T-helper 2 cell (primary cell): ENCODE measurements at regions not wholly inside any gene's neighbourhood (a gene's known extent, or its start where the extent isn't known, plus 50 kb on each side); places are given as distances from the start of the nearest gene placed in this dataset.
A peak's percentile ranks its signal among the peaks of the same experiment; 100 is the strongest.

ENCODE experiments used
- DNase-seq, 5 experiments: peaks; one replicate each; pipeline versions ENCODE4 v3.0.0 to v3.0.0-alpha.2; 2012 to 2022

DNA sequence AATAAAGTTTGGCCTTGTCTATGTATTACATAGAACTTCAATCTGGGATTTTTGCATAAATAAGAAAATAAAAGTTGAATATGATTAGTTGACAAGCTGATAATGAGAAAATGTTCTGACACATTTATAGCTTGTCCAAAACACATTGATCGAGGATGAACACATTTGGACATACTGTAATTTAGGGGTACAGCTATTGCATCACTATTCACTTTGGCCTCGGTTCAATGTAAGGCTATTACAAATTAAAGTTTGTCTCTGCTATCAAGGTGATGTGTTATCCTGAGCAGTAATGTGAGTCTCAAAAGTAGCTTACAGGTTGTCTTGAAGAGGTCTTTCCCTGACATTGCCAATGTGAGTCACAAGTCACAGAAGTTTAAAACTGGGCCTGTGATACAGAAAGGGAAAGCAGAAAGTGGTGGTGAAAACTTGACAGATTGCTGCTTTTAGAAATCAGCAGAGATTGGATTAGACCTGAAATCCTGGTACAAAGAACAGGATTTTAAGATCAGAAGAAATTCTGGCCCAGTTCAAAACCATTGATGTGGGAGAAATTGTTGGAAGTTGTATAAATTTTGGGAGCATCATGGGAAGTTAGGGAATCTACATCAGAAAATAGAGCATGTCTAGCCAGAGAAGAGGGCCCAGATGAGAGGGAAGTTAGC, 674.1 kb downstream of the NYAP2 start:
- no peak for DNase-seq

DNA sequence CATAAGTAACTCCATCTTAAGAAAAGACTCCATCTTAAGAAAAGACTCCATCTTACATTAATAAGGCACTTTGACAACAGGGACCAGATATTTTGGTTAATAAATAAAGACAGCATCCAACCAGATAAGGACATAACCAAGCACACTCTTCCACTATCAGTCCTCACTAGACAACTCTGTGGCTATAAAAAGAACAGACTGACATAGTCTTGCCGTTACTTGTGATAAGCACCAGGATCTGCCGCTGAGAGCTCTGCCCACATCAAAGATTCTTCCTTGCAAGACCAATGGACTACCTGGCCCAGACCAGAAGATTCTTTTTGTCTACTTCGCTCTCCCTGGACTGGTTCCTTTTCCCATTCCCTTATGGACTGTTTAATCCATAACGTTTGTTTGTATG, 667.4 kb downstream of the NYAP2 start:
- no peak for DNase-seq

DNA sequence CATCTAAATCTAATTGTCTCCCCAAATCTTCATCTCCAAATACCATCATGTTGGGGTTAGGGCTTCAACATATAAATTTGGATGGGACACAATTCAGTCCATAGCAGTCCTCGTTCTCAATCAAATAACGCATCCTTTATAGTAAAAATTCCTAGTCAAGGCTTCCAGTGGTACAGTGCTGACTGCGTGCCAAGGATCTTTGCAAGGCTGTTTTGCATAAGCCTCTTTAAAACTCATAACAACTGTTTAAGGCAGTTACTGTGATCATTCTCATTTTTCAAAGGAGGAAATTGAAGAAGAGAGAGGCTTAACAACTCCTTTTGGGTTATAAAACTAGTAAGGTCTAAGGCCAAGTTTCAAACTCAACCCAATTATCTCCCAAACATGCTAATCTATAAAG, 666.9 kb downstream of the NYAP2 start:
- DNase-seq = no peak

DNA sequence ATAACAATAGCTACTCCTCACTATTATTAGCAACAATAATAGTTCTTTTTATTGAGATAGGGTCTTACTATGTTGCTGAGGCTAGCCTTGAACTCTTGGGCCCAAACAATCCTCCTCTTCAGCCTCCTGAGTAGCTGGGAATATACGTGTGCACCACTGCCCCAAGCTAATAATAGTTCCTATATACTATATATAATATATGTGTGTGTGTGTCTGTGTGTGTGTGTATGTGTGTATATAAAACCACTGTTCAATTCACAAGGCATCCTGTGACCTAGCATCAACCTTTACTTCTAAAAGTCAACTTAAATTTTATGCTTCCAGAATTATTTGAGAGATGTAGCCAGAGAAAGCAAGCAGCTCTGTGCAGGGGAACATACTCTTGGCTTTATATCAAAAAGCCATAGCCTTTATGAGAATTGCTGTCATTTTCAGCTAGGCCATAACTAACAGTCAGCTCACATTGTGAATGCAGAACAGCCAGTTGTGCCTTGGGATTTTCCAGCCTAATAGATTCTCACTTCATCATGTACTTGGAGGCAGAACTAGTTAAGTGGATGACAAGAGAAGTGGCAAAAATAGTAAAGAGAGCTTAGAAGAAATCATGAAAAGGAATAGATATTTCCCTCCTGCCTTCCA, 665.5 kb downstream of the NYAP2 start:
- no peak for DNase-seq

DNA sequence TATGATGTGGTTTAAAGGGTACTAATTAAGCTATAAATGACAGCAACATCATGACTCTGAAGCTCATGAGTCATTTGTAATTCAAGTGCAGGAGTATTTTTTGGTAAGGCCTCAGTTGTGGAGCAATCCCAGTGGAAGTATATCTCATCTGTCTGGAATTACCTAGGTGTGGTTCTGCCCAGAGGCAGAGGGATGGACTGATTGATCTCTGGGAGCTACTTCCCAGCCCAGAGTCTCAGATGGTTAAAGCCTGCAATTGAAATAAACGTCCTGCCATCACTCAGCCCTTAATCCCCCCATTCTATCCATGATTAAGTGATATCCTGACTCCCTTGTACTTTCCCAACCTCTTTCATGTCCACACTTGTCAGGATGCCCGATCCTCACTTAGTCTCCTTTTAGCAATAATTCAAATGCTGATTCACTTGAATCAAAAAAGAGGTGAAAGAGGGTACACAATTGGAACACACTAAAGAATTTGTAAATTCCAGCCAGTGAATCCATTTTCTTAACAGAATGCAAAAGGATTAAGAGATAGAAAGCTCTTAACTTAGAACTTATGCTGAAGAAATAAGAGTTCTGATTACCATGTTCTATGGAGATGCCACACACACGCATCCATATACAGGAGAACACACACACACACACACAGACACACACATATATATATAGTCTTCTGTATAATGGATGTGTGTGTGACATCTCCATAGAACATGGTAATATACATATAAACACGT, 664.4 kb downstream of the NYAP2 start:
- DNase-seq = no peak

DNA sequence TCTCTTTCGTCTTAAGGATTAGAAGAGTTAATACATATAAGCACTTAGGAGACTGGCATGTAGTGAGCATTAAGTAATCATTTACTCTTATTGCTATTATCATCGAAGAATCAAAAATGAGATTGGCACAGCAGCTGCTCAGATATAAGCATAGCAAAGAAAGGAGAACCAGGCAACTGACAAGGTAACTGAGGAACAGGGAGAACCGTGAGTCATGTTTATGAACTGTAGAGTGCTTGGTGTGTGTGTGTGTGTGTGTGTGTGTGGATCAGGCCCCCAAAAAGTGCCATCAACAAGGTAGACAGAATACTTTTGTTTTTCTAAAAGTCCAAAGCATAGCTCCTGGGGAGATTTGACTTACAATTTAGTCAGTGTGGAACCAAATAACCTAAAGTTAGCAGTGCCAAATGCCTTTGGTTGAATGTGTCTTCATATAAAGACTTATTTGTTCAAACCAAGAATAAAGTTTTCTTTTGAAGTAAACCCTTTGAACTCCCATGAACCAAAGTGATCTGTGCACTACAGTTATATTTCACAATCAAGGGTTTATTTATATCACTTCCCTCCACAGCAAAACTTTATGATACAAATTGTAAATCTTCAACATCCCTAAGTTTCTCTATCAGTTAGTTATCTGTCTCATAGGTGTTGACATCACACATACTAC, 660.6 kb downstream of the NYAP2 start:
- no peak for DNase-seq

DNA sequence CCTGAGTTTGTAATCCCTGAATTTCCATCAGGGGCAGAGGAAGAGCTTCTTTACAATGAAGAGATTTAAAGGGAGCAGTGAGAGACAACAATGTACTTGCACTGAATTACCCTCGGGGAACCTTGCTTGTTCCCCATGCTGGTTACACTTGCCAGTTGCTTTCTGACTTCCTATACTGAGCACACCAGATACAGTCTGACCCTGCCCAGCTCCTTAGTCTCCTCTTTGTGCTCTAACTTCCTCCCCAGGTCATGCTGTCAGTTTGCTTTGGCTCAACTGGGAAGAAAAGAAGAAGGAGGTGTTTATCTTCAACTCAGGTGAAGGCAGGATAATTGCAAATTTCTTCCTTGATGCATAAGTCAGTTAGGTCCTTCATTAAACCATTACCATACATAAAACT, 658.4 kb downstream of the NYAP2 start:
- DNase-seq = no peak

DNA sequence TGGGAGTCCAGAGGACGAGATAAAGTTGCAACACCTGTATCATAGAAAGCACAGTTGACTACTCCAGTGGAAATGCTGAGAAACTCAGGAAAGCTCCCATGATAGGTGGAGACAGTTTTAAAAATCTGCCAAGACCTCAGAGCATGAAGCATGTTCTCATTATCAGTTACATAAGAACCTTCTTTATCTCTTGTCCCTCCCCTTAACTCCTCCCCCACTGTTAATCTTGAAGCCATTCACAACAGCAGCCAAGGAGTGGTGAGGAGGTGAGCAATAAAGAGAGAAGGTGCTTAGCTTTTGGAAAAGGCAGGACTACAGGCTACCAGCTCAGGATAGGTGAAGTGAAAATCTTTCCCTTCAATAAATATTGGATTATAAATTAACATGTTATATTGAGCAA, 657.9 kb downstream of the NYAP2 start:
- DNase-seq = no peak

DNA sequence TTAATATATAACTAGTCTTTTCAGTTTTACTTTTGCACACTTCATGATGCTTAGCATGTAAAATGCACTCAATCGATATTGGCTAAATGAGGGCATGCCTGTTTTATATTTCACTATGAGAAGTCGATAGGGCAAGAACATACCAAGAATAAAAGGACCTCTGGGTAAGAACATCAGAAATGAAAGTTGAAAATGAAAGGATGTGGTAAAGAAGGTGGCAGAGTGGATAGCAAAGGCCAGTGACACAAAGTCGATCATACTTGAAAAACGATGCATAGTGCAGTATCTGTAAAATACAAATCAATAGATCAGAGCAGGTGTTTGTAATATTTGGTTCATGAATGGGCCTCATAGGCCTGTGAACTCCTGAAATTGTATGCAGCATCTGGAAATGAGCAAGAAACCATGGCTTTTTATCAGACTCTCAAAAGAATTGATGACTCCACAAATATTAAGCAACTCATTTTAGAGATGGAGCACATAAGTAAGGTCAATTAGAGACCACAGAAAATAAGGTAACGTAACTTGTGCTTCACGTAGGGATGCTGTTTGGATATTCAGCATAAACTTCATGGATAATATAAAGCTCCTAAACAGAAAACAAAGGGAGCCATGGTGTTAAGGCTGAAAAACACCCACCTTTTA, 653.4 kb downstream of the NYAP2 start:
- no peak for DNase-seq

DNA sequence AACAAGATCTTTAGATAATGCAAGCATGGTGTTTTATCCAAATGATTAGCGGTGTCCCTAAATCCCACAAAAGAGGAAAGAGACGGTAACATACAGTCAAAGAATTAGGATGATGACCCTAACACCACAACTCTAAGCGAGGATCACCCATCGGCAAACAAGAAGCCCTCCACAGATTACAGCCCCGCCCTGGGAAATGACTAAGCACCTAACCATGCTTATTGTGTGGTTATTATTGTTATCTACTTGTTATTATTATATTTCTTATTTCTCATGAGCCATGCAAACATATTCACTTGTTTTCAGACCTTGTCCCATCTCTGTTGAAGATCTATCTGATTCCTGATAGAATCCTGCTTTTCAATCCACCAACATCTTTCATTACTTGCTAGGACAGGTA, 651.3 kb downstream of the NYAP2 start:
- DNase-seq = no peak

DNA sequence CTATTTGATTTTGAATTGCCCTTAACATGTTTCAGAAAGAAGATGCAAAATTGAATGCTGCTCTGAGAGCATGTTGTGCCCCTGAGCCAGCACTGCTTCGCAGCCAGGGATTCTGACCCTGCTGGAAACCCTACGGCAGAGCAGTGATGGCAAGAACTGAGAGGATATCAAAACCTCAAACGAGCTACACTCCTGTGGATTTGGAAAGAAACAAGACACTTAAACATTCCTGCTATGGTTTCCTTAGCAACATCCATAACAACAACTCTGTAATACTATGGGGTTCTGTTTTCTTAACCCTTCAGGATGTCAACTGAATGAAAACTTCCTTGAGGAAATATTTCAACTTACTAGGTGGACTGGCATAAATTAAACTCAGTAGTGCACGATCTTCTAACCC, 649.1 kb downstream of the NYAP2 start:
- DNase-seq = no peak

DNA sequence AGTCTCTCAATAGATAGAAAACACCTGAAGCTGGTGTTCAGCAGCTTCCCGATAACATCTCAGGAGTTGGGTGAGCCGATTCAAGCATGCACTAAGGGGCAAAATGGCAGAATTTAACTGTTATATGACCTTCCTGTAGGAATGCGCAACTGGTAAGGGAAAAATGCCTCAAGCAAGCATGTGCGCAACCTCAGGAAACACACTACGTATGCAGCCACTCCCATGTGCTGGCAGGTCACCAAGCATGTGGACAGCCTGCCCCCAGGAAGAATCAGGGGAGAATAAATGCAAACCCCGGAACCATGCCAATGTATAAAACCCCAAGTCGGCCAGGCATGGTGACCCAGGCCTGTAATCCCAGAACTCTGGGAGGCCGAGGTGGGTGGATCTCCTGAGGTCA, 645.6 kb downstream of the NYAP2 start:
- DNase-seq = no peak

DNA sequence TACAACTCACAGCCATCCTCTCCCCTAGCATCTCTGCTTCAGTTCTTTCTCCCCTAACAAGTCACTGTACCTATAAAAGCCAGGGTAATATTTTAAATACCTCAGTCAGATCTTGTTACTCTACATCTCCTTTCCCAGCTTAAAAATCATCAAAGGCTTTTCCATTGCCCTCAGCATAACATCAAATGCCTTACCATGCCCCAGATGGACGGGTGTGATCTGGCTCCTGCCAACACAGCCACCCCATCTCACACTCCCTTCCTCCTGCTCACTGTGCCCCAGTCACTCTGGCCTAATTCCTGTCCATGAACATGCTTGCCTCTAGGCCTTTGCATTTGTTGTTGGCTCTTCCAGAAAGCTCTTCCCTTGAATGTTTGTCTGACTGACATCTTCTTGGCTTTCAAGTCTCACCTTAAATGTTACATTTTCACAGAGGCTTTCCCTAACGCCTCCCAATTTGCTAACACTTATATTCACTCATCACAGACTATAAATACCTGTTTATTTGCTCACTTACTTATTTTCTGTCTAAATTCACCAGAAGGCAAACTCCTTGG, 640.9 kb downstream of the NYAP2 start:
- DNase-seq = no peak

DNA sequence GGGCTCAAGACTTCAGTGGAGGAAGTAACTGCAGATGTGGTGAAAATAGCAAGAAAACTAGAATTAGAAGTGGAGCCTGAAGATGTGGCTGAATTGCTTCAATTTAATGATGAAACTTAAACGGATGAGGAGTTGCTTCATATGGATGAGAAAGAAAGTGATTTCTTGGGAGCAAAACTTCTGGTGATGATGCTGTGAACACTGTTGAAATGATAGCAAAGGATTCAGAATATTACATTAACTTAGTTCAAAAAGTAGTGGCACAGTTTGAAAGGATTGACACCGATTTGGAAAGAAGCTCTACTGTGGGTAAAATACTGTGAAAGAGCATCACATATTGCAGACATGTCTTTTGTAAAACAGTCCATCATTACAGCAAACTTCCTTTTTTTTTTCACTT, 638.0 kb downstream of the NYAP2 start:
- no peak for DNase-seq

DNA sequence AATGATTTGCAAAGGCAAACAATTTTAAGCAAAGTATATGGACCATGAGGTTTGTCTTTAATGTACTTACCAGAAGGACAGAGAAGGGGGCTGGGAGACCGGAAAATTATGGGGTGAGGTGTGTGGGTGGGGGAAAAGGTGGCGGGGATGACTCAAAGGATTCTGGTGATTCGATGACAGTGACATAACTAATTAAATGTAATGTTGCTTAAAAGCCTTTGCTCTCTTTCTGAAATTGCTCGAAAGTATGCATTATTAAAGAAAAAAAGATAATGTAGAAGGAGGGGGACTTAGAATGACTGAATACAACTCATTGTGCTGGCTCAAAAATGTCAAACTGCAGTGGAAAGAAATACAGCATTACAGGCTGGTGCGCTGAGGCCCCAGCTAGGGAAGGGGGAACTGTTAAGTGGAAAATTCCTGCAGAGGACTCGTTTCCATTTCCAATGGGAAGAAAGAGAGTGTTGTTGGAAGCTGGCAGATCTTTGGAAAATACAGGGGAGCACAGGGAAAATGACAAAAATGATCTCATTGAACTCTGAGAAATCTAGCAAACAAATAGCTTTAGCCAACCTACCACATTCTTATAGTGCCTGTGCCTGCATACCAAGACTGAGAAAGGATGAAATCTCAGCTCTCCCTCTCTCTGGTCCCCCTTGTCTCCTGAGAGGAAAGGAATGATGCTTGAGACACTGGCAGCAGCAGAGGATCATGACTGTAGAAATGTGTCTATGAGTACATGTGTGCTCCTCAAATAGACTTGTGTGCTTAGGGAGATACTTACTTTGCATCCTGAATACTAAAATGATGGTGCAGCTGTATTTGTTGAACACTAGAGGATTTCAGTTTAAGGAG, 632.4 kb downstream of the NYAP2 start:
- DNase-seq = peak in 1 of 5 experiments; percentile 3

DNA sequence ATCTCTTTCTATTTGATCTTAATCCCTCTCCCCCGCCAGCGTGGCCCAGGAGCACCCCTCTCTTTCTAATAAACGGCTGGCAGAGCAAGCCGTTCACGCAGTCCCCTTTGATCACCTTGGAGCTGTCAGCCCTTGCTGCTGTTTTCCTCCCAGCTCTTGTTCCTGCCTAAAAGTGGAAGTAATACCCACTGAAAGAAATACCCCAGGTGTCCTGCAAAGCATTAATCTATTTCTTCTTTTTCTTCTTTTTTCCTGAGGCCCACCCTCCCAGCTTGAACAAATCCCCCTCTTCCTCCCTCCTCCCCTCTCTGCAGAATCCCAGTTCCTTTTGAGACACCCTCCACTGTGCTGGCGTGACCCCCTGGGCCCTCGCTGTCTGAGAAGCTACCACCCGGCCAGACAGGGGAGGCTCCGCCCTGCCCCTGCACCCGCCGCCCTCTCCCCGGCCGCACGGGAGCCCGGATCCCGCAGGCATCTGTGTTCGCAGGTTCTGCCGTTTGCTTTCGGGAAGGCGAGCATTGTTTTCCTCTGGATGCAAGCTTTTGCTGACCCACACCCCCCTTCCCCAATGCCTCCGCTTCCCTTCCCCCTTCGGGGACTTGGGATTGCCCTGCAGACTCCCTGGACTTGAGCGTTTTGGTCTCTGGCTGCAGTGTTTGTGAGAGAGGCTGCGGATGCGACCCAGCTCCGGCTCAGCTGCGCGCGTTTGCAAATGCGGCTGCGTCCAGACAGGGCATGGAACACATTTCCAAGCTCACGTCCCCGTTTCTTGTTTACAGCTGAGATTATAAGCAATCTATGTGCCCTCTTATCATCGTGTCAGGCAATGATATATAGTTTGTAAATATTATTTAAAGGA, 631.5 kb downstream of the NYAP2 start:
- DNase-seq = peak in 1 of 5 experiments; percentile 7

DNA sequence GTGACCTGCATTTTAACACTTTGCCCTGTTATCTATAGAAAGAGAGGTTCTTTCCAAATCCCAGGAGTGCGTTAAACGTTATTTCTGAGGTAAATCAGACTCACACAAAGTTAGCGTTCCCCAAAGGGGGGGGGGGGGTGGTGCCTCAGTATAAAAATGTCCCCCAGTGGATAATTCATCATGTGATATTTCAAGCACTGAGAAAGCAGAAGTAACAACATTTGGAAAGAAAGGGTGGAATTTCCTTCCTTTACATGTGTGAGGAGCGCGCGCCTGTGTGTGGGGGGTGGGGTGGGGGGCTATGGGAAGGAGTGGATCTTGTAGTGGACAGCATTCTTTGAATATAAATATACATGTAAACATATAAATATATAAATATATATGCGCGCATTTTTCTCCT, 630.9 kb downstream of the NYAP2 start:
- DNase-seq = no peak

DNA sequence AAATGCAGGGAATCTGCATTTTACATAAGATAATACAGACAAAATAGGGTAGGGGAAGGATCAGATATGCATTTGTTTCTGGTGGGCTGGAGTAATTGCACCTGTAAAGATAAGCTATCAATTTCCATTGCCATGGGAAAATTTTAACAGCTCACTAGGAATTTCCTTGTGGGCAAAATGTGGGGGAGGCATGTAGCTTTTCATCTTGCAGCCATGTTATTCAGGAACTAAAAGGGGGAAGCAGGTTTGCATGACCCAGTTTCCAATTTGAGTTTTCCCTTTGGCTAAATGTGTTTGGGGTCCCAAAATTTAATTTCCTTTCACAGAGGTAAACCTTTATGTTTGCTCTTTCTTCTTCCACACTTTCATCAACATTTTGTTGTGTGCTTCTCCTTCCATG, 624.4 kb downstream of the NYAP2 start:
- no peak for DNase-seq

DNA sequence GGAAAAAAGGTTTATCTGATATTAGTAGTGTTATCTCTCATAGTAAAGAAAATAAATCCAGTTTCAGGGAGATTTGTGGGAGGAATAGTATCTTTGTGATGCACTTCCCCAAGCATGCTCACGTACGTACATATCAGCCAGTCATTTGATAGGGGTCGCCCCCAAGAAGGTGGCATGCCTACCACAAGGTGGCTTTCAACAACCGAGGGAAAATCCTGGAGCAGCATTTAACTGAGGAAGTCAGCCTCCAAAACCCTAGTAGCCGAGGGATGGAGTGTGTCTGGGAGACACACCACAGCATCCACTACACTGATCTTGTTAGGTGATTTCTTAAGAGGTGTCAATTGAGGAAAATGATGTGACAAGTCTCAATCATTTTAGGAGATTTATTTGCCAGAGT, 623.9 kb downstream of the NYAP2 start:
- no peak for DNase-seq

DNA sequence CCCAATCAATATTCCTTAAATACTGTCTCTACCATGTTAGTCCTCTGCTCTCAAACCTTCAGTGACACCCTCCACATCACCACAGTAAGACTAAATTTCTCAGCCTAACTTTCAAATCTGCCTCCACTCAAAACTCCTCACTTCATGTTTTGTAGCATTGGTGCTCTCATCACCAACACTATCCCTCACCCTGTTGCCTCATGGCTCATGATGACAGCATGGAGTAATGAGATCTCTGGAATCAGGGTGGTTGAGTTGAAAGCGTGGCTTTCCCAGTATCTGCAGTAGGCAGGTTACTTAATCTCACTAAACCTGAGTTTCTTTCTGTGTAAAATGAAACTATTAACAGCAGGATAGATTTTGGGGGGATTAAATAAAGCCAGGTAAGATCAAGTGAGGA, 621.4 kb downstream of the NYAP2 start:
- DNase-seq = no peak

DNA sequence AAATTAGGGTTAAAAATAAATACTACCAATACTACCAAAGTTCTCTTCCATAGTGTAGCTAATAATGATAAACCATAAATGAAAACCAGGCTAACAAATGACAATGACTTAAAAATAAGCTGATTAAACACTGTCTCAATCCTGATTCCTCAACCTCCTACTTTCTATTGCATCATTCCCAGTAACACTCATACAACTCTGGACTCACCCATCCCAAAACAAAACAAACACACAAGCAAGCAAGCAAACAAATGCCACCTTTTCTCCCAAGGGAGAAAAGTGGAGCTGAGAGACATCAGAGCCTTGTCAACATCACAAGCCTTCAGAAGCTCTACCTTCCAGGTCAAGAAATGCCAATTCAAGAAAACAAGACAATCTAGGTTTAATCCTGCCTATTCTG, 620.7 kb downstream of the NYAP2 start:
- DNase-seq = no peak
